ENCODE measurements at regions not wholly inside any gene's neighbourhood (a gene's known extent, or its start where the extent isn't known, plus 50 kb on each side); places are given as distances from the start of the nearest gene placed in this dataset.

DNA sequence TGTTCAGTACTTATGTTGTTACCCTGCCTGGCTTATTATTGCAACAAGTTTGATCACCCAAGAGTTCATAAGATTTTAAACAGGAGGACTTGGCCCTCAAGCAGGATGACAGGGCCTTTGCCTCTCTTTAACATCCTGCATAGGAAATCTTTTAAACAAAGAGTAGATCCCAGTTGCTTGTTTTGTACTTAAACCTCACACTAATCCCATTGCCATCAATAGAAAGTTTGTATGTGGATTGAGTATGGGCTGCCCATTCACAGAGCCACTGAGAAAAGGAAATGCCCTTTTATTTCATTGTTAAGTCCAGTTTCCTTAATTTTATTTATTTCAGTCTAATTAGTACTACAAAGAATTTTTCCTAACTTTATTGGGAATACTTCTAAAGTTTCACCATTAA, 52.2 kb upstream of the FGF10 start:
- no peak overlapping the region for H3K56ac ChIP-seq (ENCODE audit: extremely low read depth, insufficient read depth, low read length)
- H3K18ac ChIP-seq (ENCODE audit: low read depth, low read length) = no peak overlapping the region
- H2AK5ac ChIP-seq (ENCODE audit: low read depth, low read length) = no peak overlapping the region
- H3K9ac ChIP-seq (ENCODE audit: low read depth, low read length) = no peak overlapping the region
- H4K20me1 ChIP-seq (ENCODE audit: insufficient read depth, low read length) = no peaks in the 10 kb centered on the region
- H4K91ac ChIP-seq (ENCODE audit: insufficient read depth, low read depth, low read length) = no peak overlapping the region
- no peak overlapping the region for H4K8ac ChIP-seq (ENCODE audit: low read depth in 2 of 2, low read length in 2 of 2)
- intact Hi-C loops (cut with micrococcal nuclease) (no loop called here), dilution Hi-C loops (cut with HindIII; ENCODE audit: low sequenced_read_pairs, unreplicated experiment) (no loop called here), in situ Hi-C loops (cut with MboI; ENCODE audit: low sequenced_read_pairs) (no loop called here)
- no peak overlapping the region for H3K4me2 ChIP-seq (ENCODE audit: low read depth, low read length)
- CTCF ChIA-PET = no interaction called here
- H3K4me1 ChIP-seq (ENCODE audit: control insufficient read depth, insufficient read depth, low read length) = no peaks in the 10 kb centered on the region
- H3K14ac ChIP-seq (replicated peaks; ENCODE audit: low read depth, low read length) = no peak overlapping the region
- H2AFZ ChIP-seq (replicated peaks; ENCODE audit: low read length, poor library complexity) = no peak overlapping the region
- no peaks in the 10 kb centered on the region for H3K9me1 ChIP-seq (ENCODE audit: insufficient read depth, low read length)
- ATAC-seq (ENCODE audit: low read depth) = no peak
- no peaks in the 10 kb centered on the region for H3K79me1 ChIP-seq (ENCODE audit: low read depth in 1 of 2, low read length in 2 of 2)
- no peaks in the 10 kb centered on the region for H3K36me3 ChIP-seq (ENCODE audit: control insufficient read depth, insufficient read depth, low read length)
- no peak overlapping the region for H3K27ac ChIP-seq (ENCODE audit: insufficient read depth, low read length)
- no peaks in the 10 kb centered on the region for H3K27me3 ChIP-seq (ENCODE audit: control insufficient read depth, insufficient read depth, low read length)
- TF ChIP-seq, protein P1, sequence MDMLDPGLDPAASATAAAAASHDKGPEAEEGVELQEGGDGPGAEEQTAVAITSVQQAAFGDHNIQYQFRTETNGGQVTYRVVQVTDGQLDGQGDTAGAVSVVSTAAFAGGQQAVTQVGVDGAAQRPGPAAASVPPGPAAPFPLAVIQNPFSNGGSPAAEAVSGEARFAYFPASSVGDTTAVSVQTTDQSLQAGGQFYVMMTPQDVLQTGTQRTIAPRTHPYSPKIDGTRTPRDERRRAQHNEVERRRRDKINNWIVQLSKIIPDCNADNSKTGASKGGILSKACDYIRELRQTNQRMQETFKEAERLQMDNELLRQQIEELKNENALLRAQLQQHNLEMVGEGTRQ (IDR thresholded peaks at IDR 0.05; ENCODE audit: low read depth, low read length) = no peak
- no peak for TF ChIP-seq POLR2A (IDR thresholded peaks at IDR 0.05; ENCODE audit: low read depth, low read length)
- TF ChIP-seq MAFK (IDR thresholded peaks at IDR 0.05; ENCODE audit: low read depth, low read length) = no peak
- no peak for TF ChIP-seq MXI1 (IDR thresholded peaks at IDR 0.05; ENCODE audit: borderline replicate concordance, low read depth, low read length)
- TF ChIP-seq, protein P2, sequence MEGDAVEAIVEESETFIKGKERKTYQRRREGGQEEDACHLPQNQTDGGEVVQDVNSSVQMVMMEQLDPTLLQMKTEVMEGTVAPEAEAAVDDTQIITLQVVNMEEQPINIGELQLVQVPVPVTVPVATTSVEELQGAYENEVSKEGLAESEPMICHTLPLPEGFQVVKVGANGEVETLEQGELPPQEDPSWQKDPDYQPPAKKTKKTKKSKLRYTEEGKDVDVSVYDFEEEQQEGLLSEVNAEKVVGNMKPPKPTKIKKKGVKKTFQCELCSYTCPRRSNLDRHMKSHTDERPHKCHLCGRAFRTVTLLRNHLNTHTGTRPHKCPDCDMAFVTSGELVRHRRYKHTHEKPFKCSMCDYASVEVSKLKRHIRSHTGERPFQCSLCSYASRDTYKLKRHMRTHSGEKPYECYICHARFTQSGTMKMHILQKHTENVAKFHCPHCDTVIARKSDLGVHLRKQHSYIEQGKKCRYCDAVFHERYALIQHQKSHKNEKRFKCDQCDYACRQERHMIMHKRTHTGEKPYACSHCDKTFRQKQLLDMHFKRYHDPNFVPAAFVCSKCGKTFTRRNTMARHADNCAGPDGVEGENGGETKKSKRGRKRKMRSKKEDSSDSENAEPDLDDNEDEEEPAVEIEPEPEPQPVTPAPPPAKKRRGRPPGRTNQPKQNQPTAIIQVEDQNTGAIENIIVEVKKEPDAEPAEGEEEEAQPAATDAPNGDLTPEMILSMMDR (conservative IDR thresholded peaks at IDR 0.05; ENCODE audit: low read depth, low read length) = no peak
- TF ChIP-seq CHD1 (IDR thresholded peaks at IDR 0.05; ENCODE audit: low read depth, low read length) = no peak
- no peak for TF ChIP-seq MAZ (IDR thresholded peaks at IDR 0.05; ENCODE audit: borderline replicate concordance, low read depth, low read length)
- no peak for TF ChIP-seq RFX5 (IDR thresholded peaks at IDR 0.05; ENCODE audit: low read depth, low read length)
- no peak for TF ChIP-seq SMC3 (IDR thresholded peaks at IDR 0.05; ENCODE audit: low read depth, low read length)
- no peak for TF ChIP-seq FOS (IDR thresholded peaks at IDR 0.05; ENCODE audit: low read depth, low read length)
- TF ChIP-seq RAD21 (IDR thresholded peaks at IDR 0.05; ENCODE audit: low read length) = no peak
- no peak for TF ChIP-seq BHLHE40 (IDR thresholded peaks at IDR 0.05; ENCODE audit: low read depth, low read length)
- TF ChIP-seq RCOR1 (IDR thresholded peaks at IDR 0.05; ENCODE audit: insufficient replicate concordance, low read length) = no peak
- TF ChIP-seq CEBPB (IDR thresholded peaks at IDR 0.05; ENCODE audit: low read depth, low read length) = no peak
- TF ChIP-seq, protein P3, sequence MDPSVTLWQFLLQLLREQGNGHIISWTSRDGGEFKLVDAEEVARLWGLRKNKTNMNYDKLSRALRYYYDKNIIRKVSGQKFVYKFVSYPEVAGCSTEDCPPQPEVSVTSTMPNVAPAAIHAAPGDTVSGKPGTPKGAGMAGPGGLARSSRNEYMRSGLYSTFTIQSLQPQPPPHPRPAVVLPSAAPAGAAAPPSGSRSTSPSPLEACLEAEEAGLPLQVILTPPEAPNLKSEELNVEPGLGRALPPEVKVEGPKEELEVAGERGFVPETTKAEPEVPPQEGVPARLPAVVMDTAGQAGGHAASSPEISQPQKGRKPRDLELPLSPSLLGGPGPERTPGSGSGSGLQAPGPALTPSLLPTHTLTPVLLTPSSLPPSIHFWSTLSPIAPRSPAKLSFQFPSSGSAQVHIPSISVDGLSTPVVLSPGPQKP (IDR thresholded peaks at IDR 0.05; ENCODE audit: borderline replicate concordance, low read depth, low read length) = no peak
- TF ChIP-seq NFE2L2 (IDR thresholded peaks at IDR 0.05; ENCODE audit: low read depth, low read length) = no peak
- POLR2A ChIA-PET (ENCODE audit: unreplicated experiment) = no interaction called here
- H2BK15ac ChIP-seq (ENCODE audit: low read depth, low read length) = no peak overlapping the region
- H3K4me3 ChIP-seq (ENCODE audit: insufficient read depth, low read depth, low read length) = no peak overlapping the region
- no peak overlapping the region for H2BK120ac ChIP-seq (ENCODE audit: low read depth, low read length)
- H4K5ac ChIP-seq (ENCODE audit: low read depth, low read length) = no peak overlapping the region
- H3K9me3 ChIP-seq (ENCODE audit: control insufficient read depth, insufficient read depth, low read length) = no peaks in the 10 kb centered on the region; the same call in 1 of the 2 replicates
- no peak for DNase-seq
- BruUV-seq (replicated peaks) = no TSS peak
- H2BK20ac ChIP-seq (ENCODE audit: low read depth, low read length) = no peak overlapping the region
- no peak overlapping the region for H3K23ac ChIP-seq (ENCODE audit: low read depth, low read length)
- no peak overlapping the region for H2BK5ac ChIP-seq (ENCODE audit: low read depth, low read length, poor library complexity, severe bottlenecking)
- no peak overlapping the region for H3K4ac ChIP-seq (ENCODE audit: low read depth, low read length)
- H2AK9ac ChIP-seq (replicated peaks; ENCODE audit: low read depth, low read length, poor library complexity) = no peak overlapping the region

All from IMR-90 (cell line).